HG03025 (cell line): ENCODE measurements at regions not wholly inside any gene's neighbourhood (a gene's known extent, or its start where the extent isn't known, plus 50 kb on each side); places are given as distances from the start of the nearest gene placed in this dataset.
"Not testable (repeated sequence)": the region's sequence is repeated elsewhere in the genome, so short reads cannot be mapped to it uniquely, and the experiment has no call there.

Source experiments
- ATAC-seq: cut with Tn5 transposase; IDR thresholded peaks from one replicate; pipeline ENCODE4 v1.9.1; 2021; ENCODE audit warnings: mild to moderate bottlenecking, moderate library complexity; ENCODE audit not compliant: unreplicated experiment, low FRiP score

GRCh38 chr1:116185161-116185701, 74.0 kb downstream of the MAB21L3 start:
- no peak for ATAC-seq

GRCh38 chr1:116189481-116189880, 78.3 kb downstream of the MAB21L3 start:
- no peak for ATAC-seq

GRCh38 chr1:116191294-116191693, 80.1 kb downstream of the MAB21L3 start:
- no peak for ATAC-seq

GRCh38 chr1:116193768-116194167, 82.6 kb downstream of the MAB21L3 start:
- no peak for ATAC-seq

- ATAC-seq: no peak
These were observed 83.4 kb downstream of the MAB21L3 start for GRCh38 chr1:116194568-116194967.

GRCh38 chr1:116195077-116195868, 84.1 kb downstream of the MAB21L3 start:
- no peak for ATAC-seq

- ATAC-seq: not testable (repeated sequence)
These were observed 89.1 kb downstream of the MAB21L3 start for GRCh38 chr1:116200343-116200742.

- ATAC-seq: no peak
These were observed 90.7 kb downstream of the MAB21L3 start for GRCh38 chr1:116201911-116202310.

GRCh38 chr1:116203181-116203723, 92.1 kb downstream of the MAB21L3 start:
- no peak for ATAC-seq

- no peak for ATAC-seq
These were observed 92.7 kb downstream of the MAB21L3 start for GRCh38 chr1:116203920-116204319.

- ATAC-seq: no peak
These were observed 94.9 kb downstream of the MAB21L3 start for GRCh38 chr1:116205941-116206679.

- ATAC-seq: no peak
These were observed 96.0 kb downstream of the MAB21L3 start for GRCh38 chr1:116207126-116207735.

GRCh38 chr1:116208136-116208535, 96.9 kb downstream of the MAB21L3 start:
- no peak for ATAC-seq

GRCh38 chr1:116211294-116211693, 100.1 kb downstream of the MAB21L3 start:
- ATAC-seq: no peak

- ATAC-seq: no peak
These were observed 107.7 kb downstream of the MAB21L3 start for GRCh38 chr1:116218922-116219321.

GRCh38 chr1:116219651-116220434, 108.6 kb downstream of the MAB21L3 start:
- no peak for ATAC-seq

GRCh38 chr1:116224111-116224510, 112.9 kb downstream of the MAB21L3 start:
- no peak for ATAC-seq

GRCh38 chr1:116224561-116224960, 113.4 kb downstream of the MAB21L3 start:
- no peak for ATAC-seq

- no peak for ATAC-seq
These were observed 114.8 kb downstream of the MAB21L3 start for GRCh38 chr1:116226017-116226416.

GRCh38 chr1:116228511-116228910, 117.3 kb downstream of the MAB21L3 start:
- ATAC-seq: no peak
